GM13977 (cell line): ENCODE measurements at regions not wholly inside any gene's neighbourhood (a gene's known extent, or its start where the extent isn't known, plus 50 kb on each side); places are given as distances from the start of the nearest gene placed in this dataset.

ENCODE experiments used
- DNase-seq: peaks from one replicate; pipeline ENCODE4 v3.0.0; 2012; ENCODE audit warnings: low spot score
- CTCF ChIP-seq: IDR thresholded peaks from 2 replicates; pipeline ENCODE4 v1.5.1; 2012; ENCODE audit warnings: mild to moderate bottlenecking, control low read depth; ENCODE audit not compliant: insufficient read depth; ENCODE audit errors: extremely low read depth, missing control alignments
- in situ Hi-C: fragments of 300-500 bp; cut with MboI; formaldehyde crosslinking; loops from one replicate; pipeline ENCODE4 v1.12.0; 2022; ENCODE audit warnings: low sequenced_read_pairs, low pct_unique_long_range_greater_than_20kb, mixed read lengths, inconsistent platforms; ENCODE audit not compliant: unreplicated experiment

- in situ Hi-C loops: no loop called here
- DNase-seq: no peak
- no peak for TF ChIP-seq CTCF
Observed at GRCh38 chr11:24356501-24356900, 140.4 kb upstream of the LUZP2 start.

DNA sequence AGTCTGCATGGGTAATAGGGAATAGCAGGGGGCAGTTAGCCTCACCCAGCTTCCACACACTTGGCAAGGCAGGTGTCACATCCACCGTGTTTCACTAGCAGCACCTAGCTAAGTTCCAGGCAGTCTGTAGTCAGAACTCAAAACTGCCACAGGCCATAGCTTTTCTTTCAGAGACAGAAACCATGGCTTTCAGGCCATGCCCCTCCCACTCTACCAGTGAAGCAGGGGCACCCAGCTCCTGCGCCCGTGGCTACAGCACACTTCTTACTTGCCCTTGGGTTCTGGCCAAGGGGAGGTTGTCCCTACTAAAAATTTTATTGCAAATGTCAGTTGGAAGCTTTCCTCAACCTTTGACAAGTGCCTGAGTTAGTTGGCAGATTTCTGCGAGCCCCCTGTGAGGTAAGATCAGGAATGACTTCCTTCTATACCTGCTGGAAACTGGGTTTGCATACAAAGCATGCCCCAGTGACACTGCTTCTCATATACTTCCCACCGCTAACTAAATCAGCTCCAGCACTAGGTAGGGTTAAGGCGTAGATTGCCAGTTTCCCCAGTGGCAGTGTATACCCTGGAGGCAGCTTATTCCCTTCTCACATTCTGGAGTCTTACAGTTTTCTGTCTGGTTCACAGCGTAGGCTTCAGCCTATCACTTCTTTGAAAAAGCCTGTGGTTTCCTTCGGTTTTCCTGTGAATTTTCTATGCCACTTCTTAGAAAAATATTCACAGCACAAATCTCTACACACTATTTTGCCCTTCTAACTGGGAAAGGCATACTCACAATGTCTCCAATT, 139.0 kb upstream of the LUZP2 start:
- no peak for TF ChIP-seq CTCF
- no peak for DNase-seq
- in situ Hi-C loops: no loop called here

DNA sequence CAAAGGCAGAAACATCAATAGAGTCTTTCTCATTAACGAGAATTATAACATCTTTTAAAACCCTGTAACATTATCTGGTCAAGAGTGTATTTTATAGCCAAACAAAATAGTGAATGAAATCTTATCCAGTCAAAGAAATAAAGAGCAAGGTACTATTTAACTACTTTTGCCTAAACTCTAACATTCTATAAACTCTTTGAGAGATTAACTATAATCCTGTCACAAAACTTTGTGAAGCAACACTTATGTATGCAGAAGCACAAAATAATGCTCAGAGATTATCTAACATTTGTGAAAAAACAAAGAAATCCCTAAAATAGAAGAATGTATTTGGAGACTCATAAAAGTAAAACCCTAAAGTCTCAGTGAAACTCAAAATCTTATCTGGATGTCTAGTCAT, 124.4 kb upstream of the LUZP2 start:
- in situ Hi-C loops: no loop called here
- DNase-seq: no peak
- no peak for TF ChIP-seq CTCF

GRCh38 chr11:24373516-24373915, 123.3 kb upstream of the LUZP2 start:
- TF ChIP-seq CTCF: no peak
- no peak for DNase-seq
- in situ Hi-C loops: no loop called here

DNA sequence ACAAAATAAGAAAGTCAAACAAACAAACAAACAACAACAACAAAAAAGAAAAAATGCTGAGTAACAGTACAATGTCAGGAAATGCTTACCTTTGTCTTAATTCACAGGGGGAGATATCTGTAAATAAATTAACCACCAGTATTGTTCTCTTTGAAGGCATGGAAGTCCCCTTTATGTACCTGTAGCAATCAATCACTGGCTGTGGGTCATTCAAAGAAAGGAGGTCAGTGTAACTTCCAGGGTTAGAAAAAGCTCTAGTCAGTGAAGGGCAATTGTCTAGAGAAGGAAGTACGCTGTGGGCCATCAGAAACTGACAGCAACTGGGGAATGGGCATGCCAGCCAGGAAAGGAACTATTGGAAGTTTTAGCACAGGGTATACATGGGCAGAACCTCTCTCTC, 121.5 kb upstream of the LUZP2 start:
- no peak for TF ChIP-seq CTCF
- DNase-seq: no peak
- in situ Hi-C loops: no loop called here

DNA sequence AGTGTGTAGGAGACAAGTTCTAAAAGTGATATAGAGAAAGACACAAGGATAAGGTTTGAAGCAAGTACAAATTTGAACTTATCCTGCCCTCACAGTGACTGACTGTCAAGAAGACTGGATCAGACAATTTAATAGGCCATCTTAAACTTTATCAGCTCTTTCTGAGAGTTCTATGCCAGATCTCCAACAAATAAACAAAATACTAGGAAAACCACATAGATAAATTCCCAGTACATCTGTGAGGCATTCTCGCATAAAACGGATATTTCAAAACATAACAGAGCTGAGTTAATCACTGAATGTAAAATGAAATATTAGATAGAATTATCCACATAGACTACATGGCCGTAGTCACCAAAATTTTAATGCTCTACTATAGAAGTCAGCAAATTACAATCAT, 120.9 kb upstream of the LUZP2 start:
- DNase-seq: no peak
- in situ Hi-C loops: no loop called here
- TF ChIP-seq CTCF: no peak
